Ovary (tissue), 3 donors: ENCODE measurements at regions not wholly inside any gene's neighbourhood (a gene's known extent, or its start where the extent isn't known, plus 50 kb on each side); places are given as distances from the start of the nearest gene placed in this dataset.

ENCODE experiments used
- CTCF ChIP-seq, 3 donors: fragments of 450-650 bp in 2 of 3; fragments of 200-600 bp in 1 of 3; IDR thresholded peaks; one replicate each; pipeline versions ENCODE4 v1.5.1 to v1.8.0; 2016 to 2022; ENCODE audit warnings: antibody characterized with exemption in 3 of 3, mild to moderate bottlenecking in 1 of 3
- POLR2A ChIP-seq: fragments of 450-650 bp; IDR thresholded peaks from one replicate; pipeline ENCODE4 v1.6.1; 2017; ENCODE audit warnings: antibody characterized with exemption, mild to moderate bottlenecking, moderate library complexity
- donor health status: DM: no; HTN: no; CAD: no.

GRCh38 chr1:229857585-229857984 lies 209.5 kb upstream of the GALNT2 start:
- TF ChIP-seq POLR2A = no peak
- TF ChIP-seq CTCF (IDR thresholded peaks at IDR 0.05) = no peak
